ENCODE measurements at regions not wholly inside any gene's neighbourhood (a gene's known extent, or its start where the extent isn't known, plus 50 kb on each side); places are given as distances from the start of the nearest gene placed in this dataset.

- no peak for DNase-seq
Measured at GRCh38 chr4:110675426-110675825, 52.5 kb upstream of the PITX2 start.

DNA sequence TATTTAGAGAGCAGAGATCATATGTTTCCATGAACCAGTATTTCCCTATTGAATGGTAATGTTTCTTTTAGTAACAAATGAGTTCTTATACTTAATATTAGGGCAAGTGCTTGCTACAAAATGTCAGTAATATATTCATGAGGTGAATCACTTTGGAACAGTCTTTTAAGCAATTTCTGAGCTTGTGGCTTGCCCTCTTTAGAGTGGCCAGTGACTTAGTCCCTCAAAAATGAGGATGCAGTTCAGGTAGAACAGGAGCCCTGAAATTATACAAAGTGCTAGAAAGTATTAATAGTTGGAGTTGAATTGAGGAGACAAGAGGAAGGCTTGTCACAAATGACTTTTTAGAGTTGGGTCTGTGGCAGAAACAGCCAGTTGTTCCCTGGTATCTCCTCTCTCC lies 53.4 kb upstream of the PITX2 start:
- no peak for DNase-seq

GRCh38 chr4:110678517-110679227 lies 55.8 kb upstream of the PITX2 start:
- DNase-seq = no peak

- no peak for DNase-seq
Measured at GRCh38 chr4:110680265-110680664, 57.4 kb upstream of the PITX2 start.

DNA sequence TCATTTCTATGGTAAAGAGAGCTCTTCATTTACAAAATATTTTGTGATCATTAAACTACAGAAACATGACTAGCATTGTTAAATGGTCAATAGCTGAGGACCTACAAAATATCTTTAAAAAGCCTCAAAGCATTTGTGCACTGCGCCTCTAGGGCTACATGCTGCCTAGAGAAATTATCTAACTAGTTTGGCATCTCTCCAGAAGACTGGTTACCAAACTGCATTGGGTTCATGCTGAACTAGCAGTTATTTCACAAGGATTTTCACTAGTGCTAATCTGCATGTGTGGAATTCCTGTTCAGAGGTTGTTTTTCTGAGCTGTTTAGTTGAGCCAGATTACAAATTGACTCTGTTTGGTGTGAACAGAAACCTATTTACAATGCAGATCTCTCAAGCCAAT lies 58.5 kb upstream of the PITX2 start:
- no peak for DNase-seq

DNA sequence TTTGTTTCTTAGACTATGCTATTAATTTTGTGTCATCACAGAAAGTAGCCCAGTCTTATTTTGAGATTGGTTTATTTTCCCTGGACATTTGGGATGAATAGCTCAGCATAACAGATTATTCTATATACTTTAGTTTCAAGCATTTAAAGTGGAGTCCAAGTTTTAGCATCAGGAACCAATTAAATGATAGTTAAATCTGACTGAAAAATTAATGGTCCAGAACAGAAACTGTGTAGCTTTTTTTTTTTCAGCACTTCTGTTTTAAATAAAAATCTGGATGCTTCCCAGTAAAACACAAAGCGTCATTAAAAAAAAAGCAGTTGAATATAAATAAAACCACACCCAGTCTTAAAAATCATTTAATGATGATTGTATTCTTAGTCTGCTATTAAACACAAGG lies 59.4 kb upstream of the PITX2 start:
- no peak for DNase-seq

GRCh38 chr4:110683601-110684000 lies 60.7 kb upstream of the PITX2 start:
- no peak for DNase-seq

DNA sequence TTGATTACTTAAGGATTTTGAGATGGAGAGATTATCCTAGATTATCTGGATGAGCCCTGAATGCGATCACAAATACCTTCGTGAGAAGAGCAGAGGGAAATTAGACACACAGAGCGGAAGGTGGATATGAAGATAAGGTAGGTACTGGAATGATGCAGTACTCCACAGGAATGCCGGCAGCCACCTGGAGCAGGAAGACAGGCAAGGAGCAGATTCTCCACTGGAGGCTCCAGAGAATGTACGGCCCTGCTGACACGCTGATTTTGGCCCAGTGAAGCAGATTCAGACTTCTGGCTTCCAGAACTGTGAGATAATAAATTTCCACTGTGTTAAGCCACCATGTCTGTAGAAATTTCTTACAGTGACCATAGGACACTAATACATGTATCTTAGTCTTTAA lies 79.4 kb upstream of the PITX2 start:
- no peak for DNase-seq

GRCh38 chr4:110704748-110705439 lies 82.0 kb upstream of the PITX2 start:
- DNase-seq = peak in 1 of 58 donors; percentile 0

- DNase-seq = no peak
Measured at GRCh38 chr4:110705440-110705782, 82.5 kb upstream of the PITX2 start.

DNA sequence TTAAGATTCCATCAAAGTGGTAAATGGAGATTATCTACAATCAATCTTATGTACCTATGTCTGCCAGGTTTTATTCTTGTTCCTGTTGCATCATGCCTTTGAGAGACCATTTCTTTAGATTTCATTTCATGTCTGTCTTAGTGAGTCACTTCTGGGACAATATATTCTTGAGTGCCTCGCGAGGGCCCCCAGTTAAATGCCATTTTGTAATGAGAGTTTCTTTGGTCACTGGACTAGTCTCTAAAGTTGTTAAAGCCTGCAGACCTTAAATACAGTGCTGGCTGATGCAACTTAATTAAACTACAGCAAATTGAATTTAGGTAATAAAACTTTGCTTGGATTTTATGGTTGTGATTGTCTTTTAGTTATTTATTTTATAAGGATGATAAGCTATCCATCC lies 87.2 kb upstream of the PITX2 start:
- no peak for DNase-seq

DNA sequence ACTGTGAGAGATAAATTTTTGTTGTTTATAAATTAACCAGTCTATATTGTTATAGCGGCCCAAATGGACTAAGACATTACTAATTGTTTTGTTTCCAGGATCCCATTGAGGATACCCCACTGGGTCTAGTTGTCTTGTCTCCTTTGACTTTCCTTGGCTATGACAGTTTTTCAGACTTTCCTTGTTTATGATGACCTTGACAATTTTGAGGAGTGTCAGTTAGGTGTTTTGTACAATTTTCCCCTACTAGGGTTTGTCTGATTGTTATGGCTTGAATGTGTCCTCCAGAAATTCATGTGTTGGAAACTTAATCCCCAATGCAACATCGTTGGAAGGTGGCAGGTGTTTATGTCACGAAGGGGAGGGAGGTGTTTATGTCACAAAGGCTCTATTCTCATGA lies 89.6 kb upstream of the PITX2 start:
- no peak for DNase-seq

DNA sequence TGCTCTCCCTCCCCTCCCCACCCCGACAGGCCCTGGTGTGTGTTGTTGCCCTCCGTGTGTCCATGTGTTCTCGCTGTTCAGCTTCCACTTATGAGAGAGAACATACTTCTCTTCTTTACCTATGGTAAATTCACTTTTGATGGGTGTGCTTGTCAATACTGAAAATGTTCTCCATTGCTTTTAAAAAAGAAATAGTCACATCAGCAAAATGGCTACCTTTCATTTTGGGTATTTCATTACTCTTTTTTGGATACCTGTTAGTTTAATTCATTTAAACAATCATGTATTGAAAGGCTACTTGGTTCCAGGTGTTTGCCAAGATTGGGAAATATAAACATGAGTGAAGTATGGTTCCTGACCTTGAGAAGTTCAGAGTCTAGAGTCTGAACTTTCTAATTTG lies 107.4 kb upstream of the PITX2 start:
- DNase-seq = no peak

DNA sequence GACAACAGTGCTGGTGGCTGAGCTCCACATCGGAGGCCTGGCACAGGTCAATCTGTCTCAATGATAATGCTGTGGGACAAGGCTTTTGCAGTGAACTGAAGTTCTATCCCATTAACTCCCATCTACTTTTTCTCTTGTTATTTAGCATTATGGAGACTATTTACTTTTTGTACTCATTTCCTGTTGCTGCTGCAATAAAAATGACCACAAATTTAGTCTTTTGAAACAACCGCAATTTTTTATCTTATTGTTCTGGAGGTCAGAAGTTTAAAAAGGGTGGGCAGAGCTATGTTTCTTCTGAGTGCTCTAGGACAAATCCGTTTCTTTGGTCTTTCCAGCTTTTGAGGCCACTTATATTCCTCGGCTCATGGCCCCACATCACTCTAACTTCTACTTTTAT lies 111.0 kb upstream of the PITX2 start:
- DNase-seq = no peak

DNA sequence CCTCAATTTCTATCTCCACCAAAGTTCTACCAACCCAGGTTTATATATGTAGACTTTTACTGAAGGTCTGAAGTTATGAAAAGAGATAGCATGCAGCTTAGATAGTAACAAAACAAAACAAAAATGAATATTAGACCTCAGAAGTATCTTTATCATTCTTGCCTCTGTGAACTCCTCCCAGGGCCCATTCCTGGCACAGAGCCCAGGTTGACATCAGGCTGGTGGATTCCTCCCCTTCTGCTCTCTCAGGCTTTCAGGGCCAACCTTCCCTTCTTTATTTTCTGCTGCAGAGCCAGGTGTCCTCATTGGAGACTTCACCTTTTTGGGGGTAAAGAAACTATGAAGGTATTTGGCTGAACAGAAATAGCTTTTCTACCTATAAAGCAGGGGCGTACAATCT lies 112.8 kb upstream of the PITX2 start:
- no peak for DNase-seq

DNA sequence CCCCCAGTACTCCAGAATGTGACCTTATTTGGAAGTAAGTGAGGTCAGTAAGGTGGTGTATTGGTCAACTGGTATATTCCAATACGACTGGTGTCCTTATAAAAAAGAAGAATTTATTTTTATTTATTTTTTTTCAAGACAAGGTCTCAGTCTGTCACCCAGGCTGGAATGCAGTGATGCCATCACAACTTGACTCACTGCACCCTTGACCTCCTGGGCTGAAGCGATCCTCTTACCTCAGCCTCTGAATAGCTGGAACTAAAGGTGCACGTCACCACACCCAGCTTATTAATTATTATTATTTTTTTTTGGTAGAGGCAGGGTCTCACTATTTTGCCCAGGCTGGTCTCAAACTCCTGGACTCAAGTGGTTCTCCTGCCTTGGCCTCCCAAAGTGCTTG lies 115.1 kb upstream of the PITX2 start:
- no peak for DNase-seq

GRCh38 chr4:110742143-110742542 lies 119.3 kb upstream of the PITX2 start:
- DNase-seq = no peak

DNA sequence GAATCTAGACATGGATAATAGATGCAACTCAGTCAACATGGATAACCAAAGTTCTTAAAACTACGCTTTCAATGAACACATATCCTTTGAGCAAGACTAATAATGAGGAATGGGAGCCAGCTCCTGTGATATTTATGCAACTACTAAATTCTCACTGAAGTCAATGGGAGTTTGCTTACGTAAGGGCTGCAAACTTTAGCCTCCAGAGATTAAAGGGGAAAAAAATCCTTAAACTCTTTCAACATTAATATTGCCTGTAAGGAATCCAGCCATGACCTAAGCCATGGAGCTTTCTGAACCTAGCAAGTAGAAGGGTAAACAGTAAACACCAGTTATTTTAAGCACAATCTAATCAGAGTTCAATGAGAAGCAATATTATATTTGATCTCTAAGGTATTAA lies 125.2 kb upstream of the PITX2 start:
- no peak for DNase-seq

GRCh38 chr4:110751183-110751582 lies 128.3 kb upstream of the PITX2 start:
- DNase-seq = no peak

DNA sequence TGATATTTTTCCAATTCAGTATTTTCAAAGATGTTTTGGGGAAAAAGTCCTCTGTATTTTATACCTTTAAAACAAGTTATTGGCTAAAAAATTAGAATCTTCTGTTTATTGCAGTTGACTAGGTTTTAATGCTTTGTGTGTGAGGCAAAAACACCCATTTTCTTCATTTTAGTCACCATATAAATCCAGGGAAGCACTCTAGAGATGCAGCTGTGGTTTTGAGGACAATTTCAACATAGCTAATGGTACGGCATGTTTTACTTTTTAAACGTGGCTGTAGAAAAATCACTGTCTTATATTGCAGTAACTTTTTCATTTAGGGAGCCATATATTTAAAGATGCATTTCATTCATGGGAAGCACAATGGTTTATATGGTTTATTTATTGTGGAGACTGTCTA lies 129.1 kb upstream of the PITX2 start:
- DNase-seq = no peak

DNA sequence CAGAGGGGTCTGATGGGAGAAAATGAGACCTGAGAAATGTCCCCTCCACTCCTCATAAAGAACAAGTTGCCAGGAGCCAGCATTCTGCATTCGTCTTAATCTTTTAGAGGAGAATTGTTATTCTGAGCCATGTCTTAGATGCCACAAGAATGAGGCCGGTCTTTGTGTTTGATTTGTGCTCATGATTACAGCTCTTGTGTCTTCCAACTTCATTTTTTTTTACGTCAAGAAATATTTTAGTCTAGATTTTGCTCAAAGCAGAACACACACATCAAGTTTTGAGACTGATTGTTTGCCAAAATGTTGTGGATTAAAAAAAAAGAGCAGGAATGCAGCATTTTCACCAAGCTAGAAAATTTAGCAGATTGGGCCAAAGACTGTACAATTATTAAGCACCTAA lies 130.6 kb upstream of the PITX2 start:
- no peak for DNase-seq

GRCh38 chr4:110754716-110755115 lies 131.8 kb upstream of the PITX2 start:
- no peak for DNase-seq

DNA sequence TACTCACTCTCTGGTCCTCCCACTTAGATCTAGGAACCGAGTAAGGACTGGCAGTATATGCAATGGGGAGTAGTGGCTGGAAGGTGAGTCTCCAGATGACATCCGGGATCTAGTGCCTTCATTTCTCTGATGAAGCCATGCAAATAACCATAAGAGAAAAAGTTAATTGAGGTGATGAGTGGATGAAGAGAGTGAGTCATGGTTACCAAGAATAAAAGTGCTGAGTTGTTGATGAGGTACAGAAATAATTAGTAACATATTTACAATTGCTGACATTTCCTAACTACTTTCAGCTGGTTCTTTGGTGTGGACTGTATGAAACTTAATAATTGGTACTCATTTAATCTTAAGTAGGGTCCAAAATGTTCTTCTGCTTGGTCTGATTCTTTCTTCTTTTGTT lies 146.7 kb upstream of the PITX2 start:
- DNase-seq = no peak

DNA sequence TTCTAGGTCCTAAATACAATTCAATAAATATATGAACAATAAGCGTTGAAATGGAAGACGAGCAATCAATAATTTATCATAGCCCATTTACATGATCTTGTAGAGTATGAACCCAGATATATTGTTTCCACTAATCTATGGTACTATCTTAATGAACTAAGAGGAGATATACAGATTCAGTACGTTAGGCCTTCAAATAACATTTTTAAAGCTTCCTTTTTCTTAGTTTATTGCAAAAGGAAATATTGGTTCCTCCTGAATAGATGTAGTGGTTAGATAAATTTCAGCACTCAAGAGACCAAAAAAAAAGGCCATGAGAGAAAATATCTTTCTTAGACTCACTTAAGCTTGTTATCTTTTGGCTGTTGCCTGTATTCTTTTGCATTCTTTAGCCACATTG lies 147.5 kb upstream of the PITX2 start:
- DNase-seq = no peak
